22Rv1 (cell line): ENCODE measurements at regions not wholly inside any gene's neighbourhood (a gene's known extent, or its start where the extent isn't known, plus 50 kb on each side); places are given as distances from the start of the nearest gene placed in this dataset.

Experiments used
- H3K27ac ChIP-seq: fragments of 450-650 bp; 2 replicates; pipeline ENCODE4 v1.5.1; 2017
- CTCF ChIP-seq: fragments of 450-650 bp; IDR thresholded peaks from 2 replicates; pipeline ENCODE4 v1.5.1; 2017; ENCODE audit warnings: mild to moderate bottlenecking
- ZFX ChIP-seq: fragments of 450-650 bp; IDR thresholded peaks from 2 replicates; pipeline ENCODE4 v1.6.1; 2017; ENCODE audit warnings: antibody characterized with exemption, borderline replicate concordance

DNA sequence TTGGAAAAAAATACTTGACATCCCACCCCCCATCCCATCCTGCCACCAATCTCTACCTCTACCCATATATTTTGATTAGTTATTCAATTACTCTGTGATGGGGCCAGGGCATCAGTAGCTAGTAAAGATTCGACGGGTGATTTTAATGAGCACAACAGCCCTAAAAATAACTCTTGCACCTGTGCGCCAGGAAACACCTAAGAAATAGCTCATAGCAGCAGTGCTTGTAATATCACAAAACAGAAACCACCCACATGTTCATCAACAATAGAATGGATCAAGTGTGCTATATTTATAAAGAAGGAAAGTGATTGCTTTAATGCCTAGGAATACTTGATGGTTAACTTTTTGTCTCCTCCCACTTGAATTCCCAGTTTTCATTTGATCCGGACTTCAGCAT is 225.6 kb upstream of the LCORL start:
- no peak for TF ChIP-seq ZFX
- no peak for TF ChIP-seq CTCF
- H3K27ac ChIP-seq, result no peak overlapping the region

DNA sequence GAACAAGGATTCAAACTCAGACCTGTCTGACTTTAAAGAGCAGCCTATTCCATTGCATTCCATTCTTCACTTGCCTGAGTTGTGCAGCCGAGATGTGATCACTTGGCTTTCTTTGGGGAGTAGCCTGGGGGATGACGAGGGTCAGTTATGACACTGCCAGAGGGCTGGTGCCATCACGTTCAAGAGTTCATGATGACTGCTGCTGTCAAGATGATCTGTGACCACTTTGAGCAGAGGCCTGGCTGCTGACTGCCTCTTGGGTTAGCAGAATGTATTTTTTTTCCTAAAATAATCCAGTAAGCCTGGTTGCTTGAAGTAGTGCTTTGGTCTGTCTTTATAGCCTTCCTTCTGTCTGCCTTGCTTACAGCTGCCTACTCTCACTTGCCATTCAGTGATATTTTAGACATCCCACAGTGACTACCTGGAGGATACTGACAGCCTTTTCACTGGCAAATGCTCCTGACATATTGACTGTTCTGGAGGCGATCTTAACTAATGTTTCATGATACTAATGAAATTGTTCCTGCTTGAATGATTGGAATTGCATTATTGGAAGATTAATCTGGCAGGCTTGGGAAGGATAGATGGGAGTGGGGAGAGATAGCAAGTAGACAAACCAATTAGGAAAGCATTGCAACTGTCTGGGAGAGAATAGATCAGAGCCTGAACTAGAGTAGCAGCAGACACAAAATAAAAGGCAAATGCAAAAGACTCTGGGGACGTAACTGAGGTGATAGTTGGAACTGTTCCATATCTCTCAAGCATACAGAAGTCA is 221.6 kb upstream of the LCORL start:
- no peak for TF ChIP-seq CTCF

DNA sequence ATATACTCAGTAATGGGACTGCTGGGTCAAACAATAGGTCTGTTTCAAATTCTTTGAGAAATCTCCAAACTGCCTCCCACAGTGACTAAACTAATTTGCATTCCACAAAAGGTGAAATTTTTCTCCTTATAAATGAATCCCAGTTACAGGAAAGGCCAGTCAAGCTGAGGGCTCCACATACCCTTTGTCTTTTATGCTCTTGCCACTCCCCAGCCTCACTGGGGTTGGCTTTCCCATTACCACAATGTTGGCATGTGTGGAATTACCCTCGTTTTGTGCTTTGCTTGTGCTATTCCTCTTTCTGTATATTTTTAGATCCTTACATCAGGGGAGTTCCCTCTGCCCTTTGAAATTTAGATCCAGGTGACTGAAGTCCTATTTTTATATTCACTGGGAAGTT is 220.2 kb upstream of the LCORL start:
- no peak overlapping the region for H3K27ac ChIP-seq
- no peak for TF ChIP-seq CTCF
- no peak for TF ChIP-seq ZFX

More for the DNA sequence above, 221.6 kb upstream of the LCORL start:
- no peak overlapping the region for H3K27ac ChIP-seq

DNA sequence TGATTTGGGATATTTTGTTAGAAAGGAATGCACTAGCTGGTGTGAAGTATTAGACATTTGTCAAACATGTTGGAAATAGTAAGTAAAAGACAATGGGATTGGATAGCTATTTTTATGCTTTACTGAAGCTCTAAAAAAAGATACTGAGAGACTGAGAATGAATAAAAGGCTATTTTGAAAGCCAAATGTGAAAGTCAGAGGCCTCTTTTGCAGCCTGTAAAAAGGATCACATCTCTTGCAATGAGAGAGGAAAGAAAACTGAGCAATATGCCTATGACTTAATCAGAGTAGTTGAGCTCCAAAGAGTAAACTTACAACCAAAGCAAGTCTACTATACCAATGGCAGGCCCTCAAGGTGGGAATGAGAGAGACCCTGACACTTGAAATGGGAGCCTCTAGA is 212.6 kb upstream of the LCORL start:
- TF ChIP-seq ZFX (no peak), CTCF (no peak)
- H3K27ac ChIP-seq, result no peak overlapping the region

- no peak overlapping the region for H3K27ac ChIP-seq
- TF ChIP-seq CTCF (no peak), ZFX (no peak)
These were observed 210.2 kb upstream of the LCORL start for GRCh38 chr4:18231726-18232125.

DNA sequence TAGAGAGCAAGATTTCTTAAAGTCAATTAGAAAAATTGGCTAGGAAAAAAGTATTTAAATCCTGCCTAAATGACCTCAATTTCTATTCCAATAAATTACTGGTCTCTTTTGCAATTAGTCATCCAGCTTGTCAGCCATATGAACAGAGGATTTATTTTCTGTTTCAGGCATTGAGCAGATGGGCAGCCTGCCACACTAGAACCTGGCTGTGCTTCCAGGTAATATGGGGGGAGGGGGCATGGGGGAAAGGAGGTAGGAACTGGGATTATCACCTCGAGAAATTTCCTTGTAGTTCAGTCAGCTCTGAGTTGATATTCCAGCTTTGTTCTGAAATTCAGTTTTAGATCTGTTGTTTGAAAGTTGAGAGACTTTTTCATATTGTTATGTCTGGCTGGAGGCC is 206.3 kb upstream of the LCORL start:
- no peak for TF ChIP-seq ZFX
- TF ChIP-seq CTCF, result no peak
- H3K27ac ChIP-seq, result no peak overlapping the region

DNA sequence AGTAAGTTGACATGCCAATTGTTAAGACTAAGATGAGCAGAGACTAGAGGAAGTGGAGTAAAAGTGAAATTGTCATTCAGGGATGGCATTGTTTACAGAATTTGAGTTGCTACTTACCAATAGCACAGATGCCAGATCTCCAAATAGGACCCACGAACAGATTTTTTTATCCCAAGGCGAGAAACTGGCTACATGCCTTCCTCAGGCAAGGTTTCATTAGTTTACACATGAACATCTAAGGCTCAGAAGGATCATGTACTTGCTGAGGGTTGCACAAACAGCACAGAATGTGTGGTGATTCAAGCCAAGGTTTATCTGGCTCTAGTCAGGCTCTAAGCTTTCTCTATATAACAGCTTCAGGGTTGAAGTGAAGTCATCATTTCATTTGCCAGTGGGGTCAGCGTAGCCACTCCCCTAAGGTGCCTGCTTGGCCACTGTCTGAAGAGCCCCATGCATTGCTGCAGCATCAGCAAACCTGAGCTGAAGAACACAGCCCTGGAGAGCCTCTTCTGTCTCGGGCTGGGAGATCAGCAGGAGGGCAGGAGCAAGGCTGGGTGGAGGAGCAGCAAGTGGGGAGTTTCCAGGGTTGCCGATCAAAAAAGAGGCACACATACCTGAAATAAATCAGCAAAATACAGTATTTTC is 193.0 kb upstream of the LCORL start:
- TF ChIP-seq CTCF, result no peak
- TF ChIP-seq ZFX, result no peak
- H3K27ac ChIP-seq, result no peak overlapping the region
